NCI-H2107 (cell line): ENCODE measurements at regions not wholly inside any gene's neighbourhood (a gene's known extent, or its start where the extent isn't known, plus 50 kb on each side); places are given as distances from the start of the nearest gene placed in this dataset.

Experiments used
- DNase-seq: peaks from one replicate; lab custom pipeline; 2025; lab: John Stamatoyannopoulos, UW

- DNase-seq, result no peak
These were observed 168.1 kb upstream of the MBNL1 start for GRCh38 chr3:152100491-152101132.

GRCh38 chr3:152102410-152102809 is 166.3 kb upstream of the MBNL1 start:
- no peak for DNase-seq

GRCh38 chr3:152103257-152103656 is 165.5 kb upstream of the MBNL1 start:
- no peak for DNase-seq

- DNase-seq, result no peak
These were observed 163.8 kb upstream of the MBNL1 start for GRCh38 chr3:152104847-152105415.

GRCh38 chr3:152105446-152105845 is 163.3 kb upstream of the MBNL1 start:
- no peak for DNase-seq

GRCh38 chr3:152109038-152109437 is 159.7 kb upstream of the MBNL1 start:
- DNase-seq, result no peak

GRCh38 chr3:152113413-152113812 is 155.3 kb upstream of the MBNL1 start:
- no peak for DNase-seq

- no peak for DNase-seq
These were observed 154.6 kb upstream of the MBNL1 start for GRCh38 chr3:152113992-152114651.

- no peak for DNase-seq
These were observed 148.0 kb upstream of the MBNL1 start for GRCh38 chr3:152120601-152121269.

- no peak for DNase-seq
These were observed 147.5 kb upstream of the MBNL1 start for GRCh38 chr3:152121270-152121636.

GRCh38 chr3:152122851-152123250 is 145.9 kb upstream of the MBNL1 start:
- no peak for DNase-seq

GRCh38 chr3:152123457-152123856 is 145.3 kb upstream of the MBNL1 start:
- no peak for DNase-seq

- DNase-seq, result no peak
These were observed 142.5 kb upstream of the MBNL1 start for GRCh38 chr3:152126260-152126659.

GRCh38 chr3:152127058-152127457 is 141.7 kb upstream of the MBNL1 start:
- no peak for DNase-seq

GRCh38 chr3:152128356-152128755 is 140.4 kb upstream of the MBNL1 start:
- no peak for DNase-seq

GRCh38 chr3:152139651-152140050 is 129.1 kb upstream of the MBNL1 start:
- DNase-seq, result no peak

- no peak for DNase-seq
These were observed 122.3 kb upstream of the MBNL1 start for GRCh38 chr3:152146461-152146860.

- DNase-seq, result no peak
These were observed 121.0 kb upstream of the MBNL1 start for GRCh38 chr3:152147748-152148147.

GRCh38 chr3:152148579-152148978 is 120.2 kb upstream of the MBNL1 start:
- no peak for DNase-seq

GRCh38 chr3:152149832-152150231 is 118.9 kb upstream of the MBNL1 start:
- no peak for DNase-seq

- no peak for DNase-seq
These were observed 117.4 kb upstream of the MBNL1 start for GRCh38 chr3:152151216-152151876.
